PFSK-1 (cell line): ENCODE measurements at regions not wholly inside any gene's neighbourhood (a gene's known extent, or its start where the extent isn't known, plus 50 kb on each side); places are given as distances from the start of the nearest gene placed in this dataset.

Experiments used
- POLR2AphosphoS5 ChIP-seq: IDR thresholded peaks from 2 replicates; pipeline ENCODE4 v1.6.1; 2012; ENCODE audit warnings: low read depth, mild to moderate bottlenecking, control low read depth, low read length, moderate library complexity
- SIN3A ChIP-seq: IDR thresholded peaks from 2 replicates; pipeline ENCODE4 v1.6.1; 2012; ENCODE audit warnings: mild to moderate bottlenecking, low read length, moderate library complexity, borderline replicate concordance; ENCODE audit not compliant: insufficient read depth
- TAF1 ChIP-seq: IDR thresholded peaks from 2 replicates; pipeline ENCODE4 v1.6.1; 2012; ENCODE audit warnings: low read length, control low read depth, borderline replicate concordance; ENCODE audit not compliant: insufficient read depth
- TF ChIP-seq, protein P1 (sequence below), 2 experiments: IDR thresholded peaks; 2 replicates each; pipeline versions ENCODE4 v1.6.1 to v1.8.0; 2011 to 2012; ENCODE audit warnings: low read depth in 2 of 2, low read length in 2 of 2, control low read depth in 1 of 2, inconsistent platforms in 1 of 2, mild to moderate bottlenecking in 1 of 2, moderate library complexity in 1 of 2; ENCODE audit not compliant: insufficient read depth in 1 of 2

GRCh38 chr1:37292789-37293188 lies 181.6 kb upstream of the ZC3H12A start:
- TF ChIP-seq, protein P1, sequence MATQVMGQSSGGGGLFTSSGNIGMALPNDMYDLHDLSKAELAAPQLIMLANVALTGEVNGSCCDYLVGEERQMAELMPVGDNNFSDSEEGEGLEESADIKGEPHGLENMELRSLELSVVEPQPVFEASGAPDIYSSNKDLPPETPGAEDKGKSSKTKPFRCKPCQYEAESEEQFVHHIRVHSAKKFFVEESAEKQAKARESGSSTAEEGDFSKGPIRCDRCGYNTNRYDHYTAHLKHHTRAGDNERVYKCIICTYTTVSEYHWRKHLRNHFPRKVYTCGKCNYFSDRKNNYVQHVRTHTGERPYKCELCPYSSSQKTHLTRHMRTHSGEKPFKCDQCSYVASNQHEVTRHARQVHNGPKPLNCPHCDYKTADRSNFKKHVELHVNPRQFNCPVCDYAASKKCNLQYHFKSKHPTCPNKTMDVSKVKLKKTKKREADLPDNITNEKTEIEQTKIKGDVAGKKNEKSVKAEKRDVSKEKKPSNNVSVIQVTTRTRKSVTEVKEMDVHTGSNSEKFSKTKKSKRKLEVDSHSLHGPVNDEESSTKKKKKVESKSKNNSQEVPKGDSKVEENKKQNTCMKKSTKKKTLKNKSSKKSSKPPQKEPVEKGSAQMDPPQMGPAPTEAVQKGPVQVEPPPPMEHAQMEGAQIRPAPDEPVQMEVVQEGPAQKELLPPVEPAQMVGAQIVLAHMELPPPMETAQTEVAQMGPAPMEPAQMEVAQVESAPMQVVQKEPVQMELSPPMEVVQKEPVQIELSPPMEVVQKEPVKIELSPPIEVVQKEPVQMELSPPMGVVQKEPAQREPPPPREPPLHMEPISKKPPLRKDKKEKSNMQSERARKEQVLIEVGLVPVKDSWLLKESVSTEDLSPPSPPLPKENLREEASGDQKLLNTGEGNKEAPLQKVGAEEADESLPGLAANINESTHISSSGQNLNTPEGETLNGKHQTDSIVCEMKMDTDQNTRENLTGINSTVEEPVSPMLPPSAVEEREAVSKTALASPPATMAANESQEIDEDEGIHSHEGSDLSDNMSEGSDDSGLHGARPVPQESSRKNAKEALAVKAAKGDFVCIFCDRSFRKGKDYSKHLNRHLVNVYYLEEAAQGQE (IDR thresholded peaks at IDR 0.05; ENCODE audit: insufficient read depth in 1 of 2, low read depth in 2 of 2, low read length in 2 of 2): no peak
- no peak for TF ChIP-seq POLR2AphosphoS5
- no peak for TF ChIP-seq TAF1
- no peak for TF ChIP-seq SIN3A
